NCI-H345 treated with DMSO at 0.1 percent for 48 hours (cell line): ENCODE measurements at regions not wholly inside any gene's neighbourhood (a gene's known extent, or its start where the extent isn't known, plus 50 kb on each side); places are given as distances from the start of the nearest gene placed in this dataset.
"Not testable (repeated sequence)": the region's sequence is repeated elsewhere in the genome, so short reads cannot be mapped to it uniquely, and the experiment has no call there.

ENCODE experiments used
- DNase-seq: peaks from one replicate; lab custom pipeline; 2025; ENCODE audit not compliant: unreplicated experiment; lab: John Stamatoyannopoulos, UW

GRCh38 chr20:22815206-22815551 is 219.9 kb upstream of the SSTR4 start:
- no peak for DNase-seq

- no peak for DNase-seq
These were observed 219.4 kb upstream of the SSTR4 start for GRCh38 chr20:22815603-22816315.

GRCh38 chr20:22818636-22819035 is 216.5 kb upstream of the SSTR4 start:
- DNase-seq = no peak

GRCh38 chr20:22819112-22819511 is 216.0 kb upstream of the SSTR4 start:
- DNase-seq = no peak

- no peak for DNase-seq
These were observed 215.3 kb upstream of the SSTR4 start for GRCh38 chr20:22819784-22820183.

GRCh38 chr20:22821081-22821727 is 213.9 kb upstream of the SSTR4 start:
- no peak for DNase-seq

- DNase-seq = no peak
These were observed 213.3 kb upstream of the SSTR4 start for GRCh38 chr20:22821796-22822195.

- no peak for DNase-seq
These were observed 212.0 kb upstream of the SSTR4 start for GRCh38 chr20:22823119-22823518.

- DNase-seq = no peak
These were observed 211.0 kb upstream of the SSTR4 start for GRCh38 chr20:22824077-22824476.

- no peak for DNase-seq
These were observed 210.0 kb upstream of the SSTR4 start for GRCh38 chr20:22825076-22825475.

GRCh38 chr20:22825546-22825945 is 209.6 kb upstream of the SSTR4 start:
- DNase-seq = no peak

GRCh38 chr20:22826306-22827230 is 208.5 kb upstream of the SSTR4 start:
- DNase-seq = no peak

GRCh38 chr20:22827916-22828315 is 207.2 kb upstream of the SSTR4 start:
- DNase-seq = no peak

- DNase-seq = no peak
These were observed 205.8 kb upstream of the SSTR4 start for GRCh38 chr20:22829356-22829755.

GRCh38 chr20:22830138-22830537 is 205.0 kb upstream of the SSTR4 start:
- DNase-seq = no peak

- not testable (repeated sequence) for DNase-seq
These were observed 204.4 kb upstream of the SSTR4 start for GRCh38 chr20:22830715-22831114.

GRCh38 chr20:22833851-22834250 is 201.3 kb upstream of the SSTR4 start:
- no peak for DNase-seq

- DNase-seq = no peak
These were observed 200.4 kb upstream of the SSTR4 start for GRCh38 chr20:22834651-22835256.

GRCh38 chr20:22836211-22836610 is 198.9 kb upstream of the SSTR4 start:
- no peak for DNase-seq

GRCh38 chr20:22836877-22837276 is 198.2 kb upstream of the SSTR4 start:
- no peak for DNase-seq

- DNase-seq = no peak
These were observed 197.1 kb upstream of the SSTR4 start for GRCh38 chr20:22838001-22838400.
